Neuronal stem cell (in vitro differentiated cells): ENCODE measurements at regions not wholly inside any gene's neighbourhood (a gene's known extent, or its start where the extent isn't known, plus 50 kb on each side); places are given as distances from the start of the nearest gene placed in this dataset.
A peak's percentile ranks its signal among the peaks of the same experiment; 100 is the strongest.

Source experiments
- DNase-seq: peaks from one replicate; pipeline ENCODE4 v3.0.0-alpha.2; 2013; ENCODE audit warnings: low spot score
- H2AFZ ChIP-seq: one replicate; pipeline ENCODE4 v1.6.1; 2013; ENCODE audit warnings: mild to moderate bottlenecking, low read length, inconsistent platforms
- H2AK5ac ChIP-seq: 2 replicates; pipeline ENCODE4 v1.6.1; 2013; ENCODE audit warnings: low read depth, mild to moderate bottlenecking, inconsistent platforms, low read length, moderate library complexity, mixed read lengths
- H2BK120ac ChIP-seq: 2 replicates; pipeline ENCODE4 v1.6.1; 2013; ENCODE audit warnings: low read depth, mild to moderate bottlenecking, inconsistent platforms, low read length, moderate library complexity, mixed read lengths
- H2BK12ac ChIP-seq: one replicate; pipeline ENCODE4 v1.6.1; 2013; ENCODE audit warnings: low read length, inconsistent platforms
- H2BK15ac ChIP-seq: 2 replicates; pipeline ENCODE4 v1.6.1; 2013; ENCODE audit warnings: mild to moderate bottlenecking, low read length, inconsistent platforms, mixed read lengths
- H2BK5ac ChIP-seq: one replicate; pipeline ENCODE4 v1.6.1; 2013; ENCODE audit warnings: inconsistent platforms, mild to moderate bottlenecking, low read length, moderate library complexity
- H3K14ac ChIP-seq: one replicate; pipeline ENCODE4 v1.6.1; 2013; ENCODE audit warnings: low read length, inconsistent platforms
- H3K18ac ChIP-seq: 2 replicates; pipeline ENCODE4 v1.6.1; 2013; ENCODE audit warnings: low read length, inconsistent platforms
- H3K23ac ChIP-seq: 2 replicates; pipeline ENCODE4 v1.6.1; 2013; ENCODE audit warnings: low read depth, mild to moderate bottlenecking, mixed read lengths, low read length, inconsistent platforms; ENCODE audit not compliant: poor library complexity
- H3K27ac ChIP-seq: replicated peaks from 3 replicates; pipeline ENCODE4 v1.5.1; 2013; ENCODE audit warnings: low read length, inconsistent platforms
- H3K27me3 ChIP-seq, 3 experiments: 2 replicates each; pipeline ENCODE4 v1.6.1; 2013; ENCODE audit warnings: low read length in 3 of 3, mild to moderate bottlenecking in 2 of 3, inconsistent platforms in 1 of 3, low read depth in 1 of 3, mixed read lengths in 1 of 3, moderate library complexity in 1 of 3; ENCODE audit not compliant: control insufficient read depth in 3 of 3, insufficient read depth in 3 of 3
- H3K36me3 ChIP-seq, 2 donors: replicated peaks in 1 of 2; 2 replicates each; pipeline ENCODE4 v1.6.1; 2013; ENCODE audit warnings: low read length in 2 of 2; ENCODE audit not compliant: control insufficient read depth in 2 of 2, insufficient read depth in 2 of 2
- H3K4ac ChIP-seq: 2 replicates; pipeline ENCODE4 v1.6.1; 2013; ENCODE audit warnings: inconsistent platforms, mild to moderate bottlenecking, low read length, moderate library complexity
- H3K4me1 ChIP-seq, 2 donors: 1 replicate in 1 of 2; 2 replicates in 1 of 2; pipeline ENCODE4 v1.6.1; 2013; ENCODE audit warnings: low read length in 2 of 2, low read depth in 1 of 2; ENCODE audit not compliant: control insufficient read depth in 2 of 2, insufficient read depth in 1 of 2
- H3K4me2 ChIP-seq: one replicate; pipeline ENCODE4 v1.6.1; 2013; ENCODE audit warnings: mild to moderate bottlenecking, low read length, inconsistent platforms; ENCODE audit not compliant: insufficient read depth, poor library complexity, severe bottlenecking
- H3K4me3 ChIP-seq, 2 donors: 2 replicates each; pipeline ENCODE4 v1.5.1; 2013; ENCODE audit warnings: low read length in 2 of 2, mild to moderate bottlenecking in 2 of 2, inconsistent platforms in 1 of 2, moderate library complexity in 1 of 2
- H3K79me1 ChIP-seq: one replicate; pipeline ENCODE4 v1.6.1; 2013; ENCODE audit warnings: low read depth, mild to moderate bottlenecking, inconsistent platforms, low read length, moderate library complexity
- H3K9ac ChIP-seq: one replicate; pipeline ENCODE4 v1.6.1; 2013; ENCODE audit warnings: mild to moderate bottlenecking, low read depth, low read length, inconsistent platforms; ENCODE audit not compliant: poor library complexity
- H3K9me3 ChIP-seq, 2 donors: replicated peaks in 1 of 2; 2 replicates each; pipeline versions ENCODE3 to v1.6.1; 2013; ENCODE audit warnings: low read length in 2 of 2, mild to moderate bottlenecking in 2 of 2, inconsistent platforms in 1 of 2, low read depth in 1 of 2, mixed read lengths in 1 of 2, moderate library complexity in 1 of 2; ENCODE audit not compliant: control insufficient read depth in 2 of 2, insufficient read depth in 1 of 2
- H4K8ac ChIP-seq: one replicate; pipeline ENCODE4 v1.6.1; 2013; ENCODE audit warnings: low read depth, mild to moderate bottlenecking, inconsistent platforms, low read length, moderate library complexity
- H4K91ac ChIP-seq: one replicate; pipeline ENCODE4 v1.6.1; 2013; ENCODE audit warnings: low read length, low read depth, mild to moderate bottlenecking, inconsistent platforms; ENCODE audit not compliant: poor library complexity
- WGBS, 2 donors: extraction: QIAGEN DNeasy Blood & Tissue Kit; methylation state at CpG; one replicate each; pipeline ENCODE4 v1.1.7; 2013; ENCODE audit warnings: missing lambda C conversion rate in 2 of 2, mixed read lengths in 1 of 2; ENCODE audit not compliant: insufficient read length in 2 of 2, insufficient replicate concordance in 1 of 2; ENCODE audit errors: extremely low coverage in 2 of 2; 5-methylcytosine and 5-hydroxymethylcytosine counted together

- Histone ChIP-seq H3K9ac (no peak overlapping the region), H3K36me3 (no peaks in the 10 kb centered on the region), H3K23ac (no peak overlapping the region), H3K14ac (no peak overlapping the region), H3K4me2 (no peak overlapping the region), H2AK5ac (no peak overlapping the region), H2AFZ (peak overlapping the region; percentile 69), H3K18ac (no peak overlapping the region), H3K4me1 (no peaks in the 10 kb centered on the region), H3K27me3 (no peaks in the 10 kb centered on the region), H2BK120ac (no peak overlapping the region), H3K9me3 (peaks cover 0 to 31% of the 10 kb centered on the region in 2 donors), H2BK5ac (no peak overlapping the region), H3K4me3 (no peak overlapping the region), H3K27ac (no peak overlapping the region), H2BK12ac (no peak overlapping the region), H4K8ac (no peak overlapping the region), H3K79me1 (no peaks in the 10 kb centered on the region), H4K91ac (no peak overlapping the region), H3K4ac (no peak overlapping the region), H2BK15ac (no peak overlapping the region)
- WGBS, 2 donors = no CpG with 5 or more reads among the region's 1 CpG
- DNase-seq = no peak
Observed at GRCh38 chr4:19278665-19279064, 973.0 kb upstream of the SLIT2 start.

GRCh38 chr4:19266566-19266965, 985.1 kb upstream of the SLIT2 start:
- Histone ChIP-seq H2AK5ac (no peak overlapping the region), H3K14ac (no peak overlapping the region), H2BK15ac (no peak overlapping the region), H3K9me3 (peaks cover 0 to 6% of the 10 kb centered on the region in 2 donors), H3K4me2 (no peak overlapping the region), H3K23ac (no peak overlapping the region), H4K8ac (no peak overlapping the region), H2BK120ac (no peak overlapping the region), H3K4me1 (peaks cover 5 to 8% of the 10 kb centered on the region in 2 donors), H3K9ac (no peak overlapping the region), H2BK12ac (no peak overlapping the region), H3K4me3 (no peak overlapping the region), H3K4ac (no peak overlapping the region), H2BK5ac (no peak overlapping the region), H3K36me3 (no peaks in the 10 kb centered on the region), H3K27me3 (no peaks in the 10 kb centered on the region), H2AFZ (peak overlapping the region; percentile 78), H4K91ac (no peak overlapping the region), H3K27ac (no peak overlapping the region), H3K79me1 (no peaks in the 10 kb centered on the region), H3K18ac (no peak overlapping the region)
- no CpG with 5 or more reads among the region's 2 CpGs for WGBS, 2 donors
- DNase-seq = peak; percentile 15

- Histone ChIP-seq H3K4me2 (no peak overlapping the region), H3K14ac (no peak overlapping the region), H2BK12ac (no peak overlapping the region), H3K18ac (no peak overlapping the region), H3K4me3 (no peak overlapping the region), H3K9me3 (peaks cover 2 to 6% of the 10 kb centered on the region in 2 donors), H3K27ac (no peak overlapping the region), H4K8ac (no peak overlapping the region), H3K36me3 (no peaks in the 10 kb centered on the region), H3K79me1 (no peaks in the 10 kb centered on the region), H3K27me3 (no peaks in the 10 kb centered on the region), H2AFZ (no peak overlapping the region), H2BK15ac (no peak overlapping the region), H4K91ac (no peak overlapping the region), H2BK120ac (no peak overlapping the region), H3K23ac (no peak overlapping the region), H3K9ac (no peak overlapping the region), H2AK5ac (no peak overlapping the region), H2BK5ac (no peak overlapping the region), H3K4ac (no peak overlapping the region), H3K4me1 (peaks cover 5 to 8% of the 10 kb centered on the region in 2 donors)
- WGBS, 2 donors = no CpG with 5 or more reads among the region's 2 CpGs
- no peak for DNase-seq
Observed at GRCh38 chr4:19262467-19262866, 989.2 kb upstream of the SLIT2 start.

GRCh38 chr4:19260346-19260745, 991.4 kb upstream of the SLIT2 start:
- H4K91ac ChIP-seq = no peak overlapping the region
- no peaks in the 10 kb centered on the region for H3K79me1 ChIP-seq
- H3K4ac ChIP-seq = no peak overlapping the region
- no peak overlapping the region for H3K27ac ChIP-seq
- H3K14ac ChIP-seq = no peak overlapping the region
- H3K4me2 ChIP-seq = no peak overlapping the region
- H3K4me1 ChIP-seq = no peaks in the 10 kb centered on the region
- no peak overlapping the region for H2AFZ ChIP-seq
- no peak overlapping the region for H2AK5ac ChIP-seq
- H3K9me3 ChIP-seq = peaks cover 2 to 6% of the 10 kb centered on the region in 2 donors
- H3K23ac ChIP-seq = no peak overlapping the region
- H2BK12ac ChIP-seq = no peak overlapping the region
- H3K18ac ChIP-seq = no peak overlapping the region
- no peak overlapping the region for H2BK5ac ChIP-seq
- no CpG with 5 or more reads among the region's 2 CpGs for WGBS, 2 donors
- no peak overlapping the region for H4K8ac ChIP-seq
- H2BK15ac ChIP-seq = no peak overlapping the region
- H3K9ac ChIP-seq = no peak overlapping the region
- H3K36me3 ChIP-seq = no peaks in the 10 kb centered on the region
- no peaks in the 10 kb centered on the region for H3K27me3 ChIP-seq
- H2BK120ac ChIP-seq = no peak overlapping the region
- no peak for DNase-seq
- no peak overlapping the region for H3K4me3 ChIP-seq
